A673 (cell line): ENCODE measurements at regions not wholly inside any gene's neighbourhood (a gene's known extent, or its start where the extent isn't known, plus 50 kb on each side); places are given as distances from the start of the nearest gene placed in this dataset.

ENCODE experiments used
- BruUV-seq: library from RNA; stranded (reverse); fragments of 400-500 nt; replicated peaks from 2 replicates; lab custom pipeline; 2021; lab: Mats Ljungman, UMichigan
- CTCF ChIA-PET: fragments of 300-600 bp; sonication (Branson Sonifier 250); formaldehyde crosslinking; loops from one replicate; lab custom pipeline; 2022; ENCODE audit warnings: antibody characterized with exemption; lab: Charles Lee
- POLR2A ChIA-PET: fragments of 300-600 bp; sonication (Branson Sonifier 250); formaldehyde crosslinking; loops from one replicate; lab custom pipeline; 2022; ENCODE audit warnings: antibody characterized with exemption; ENCODE audit not compliant: low non-redundant PET; lab: Charles Lee
- DNase-seq: peaks from one replicate; pipeline ENCODE4 v3.0.0-alpha.2; 2015; ENCODE audit warnings: low spot score
- H3K27ac ChIP-seq: fragments of 200-600 bp; sonication (generic); 2 replicates; pipeline ENCODE4 v1.5.1; 2016; ENCODE audit warnings: mixed run types, low read depth, mild to moderate bottlenecking, mixed read lengths, antibody characterized with exemption, low read length; ENCODE audit not compliant: poor library complexity, severe bottlenecking
- H3K27me3 ChIP-seq: fragments of 200-600 bp; sonication (generic); replicated peaks from 2 replicates; pipeline ENCODE4 v1.6.1; 2017; ENCODE audit warnings: mixed run types, low read depth, mild to moderate bottlenecking, mixed read lengths, antibody characterized with exemption, low read length; ENCODE audit not compliant: insufficient read depth, poor library complexity
- H3K36me3 ChIP-seq: fragments of 200-600 bp; sonication (generic); 2 replicates; pipeline ENCODE4 v1.6.1; 2016; ENCODE audit warnings: mixed run types, mild to moderate bottlenecking, mixed read lengths, antibody characterized with exemption, low read length; ENCODE audit not compliant: insufficient read depth, poor library complexity, severe bottlenecking
- H3K4me1 ChIP-seq: fragments of 200-600 bp; sonication (generic); 2 replicates; pipeline ENCODE4 v1.6.1; 2017; ENCODE audit warnings: mixed run types, mild to moderate bottlenecking, mixed read lengths, antibody characterized with exemption, low read length; ENCODE audit not compliant: insufficient read depth, poor library complexity, severe bottlenecking
- H3K4me3 ChIP-seq: fragments of 200-600 bp; sonication (generic); 2 replicates; pipeline ENCODE4 v1.5.1; 2016; ENCODE audit warnings: low read depth, mixed run types, mild to moderate bottlenecking, mixed read lengths, low read length; ENCODE audit not compliant: poor library complexity, severe bottlenecking
- H3K9me3 ChIP-seq: fragments of 200-600 bp; sonication (generic); 2 replicates; pipeline ENCODE4 v1.6.1; 2016; ENCODE audit warnings: mixed run types, low read depth, mild to moderate bottlenecking, mixed read lengths, antibody characterized with exemption, low read length; ENCODE audit not compliant: poor library complexity, severe bottlenecking
- CTCF ChIP-seq: fragments of 300-800, 200-600 bp; sonication (generic); conservative IDR thresholded peaks from 2 replicates; pipeline ENCODE4 v1.5.1; 2017; ENCODE audit warnings: low read depth, mild to moderate bottlenecking, antibody characterized with exemption, low read length, moderate library complexity, mixed read lengths
- EZH2 ChIP-seq: fragments of 200-600 bp; sonication (generic); IDR thresholded peaks from 2 replicates; pipeline ENCODE4 v1.6.1; 2017; ENCODE audit warnings: borderline replicate concordance, low read depth, mild to moderate bottlenecking, mixed read lengths, antibody characterized with exemption, low read length; ENCODE audit not compliant: poor library complexity, severe bottlenecking
- intact Hi-C: fragments of 100-400 bp; cut with micrococcal nuclease; formaldehyde crosslinking; loops from one replicate; pipeline ENCODE4 v1.10.0; 2022; ENCODE audit not compliant: unreplicated experiment

DNA sequence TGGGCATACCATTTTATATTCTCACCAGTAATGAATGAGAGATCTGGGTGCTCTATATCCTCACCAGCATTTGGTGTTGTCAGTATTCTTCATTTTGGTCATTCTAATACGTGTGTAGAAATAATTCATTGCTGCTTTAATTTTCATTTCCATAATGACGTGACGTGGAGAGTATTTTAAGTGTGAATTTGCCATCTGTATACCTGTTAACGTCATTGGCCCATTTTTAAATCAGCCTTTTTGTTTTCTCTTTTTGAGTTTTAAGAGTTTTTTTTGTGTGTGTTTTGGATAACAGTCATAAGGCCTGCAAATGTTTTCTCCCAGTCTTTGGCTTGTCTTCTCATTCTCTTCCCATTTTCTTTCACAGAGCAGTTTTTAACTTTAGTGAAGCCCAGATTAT lies 74.4 kb upstream of the SYT1 start:
- BruUV-seq = no TSS peak
- Histone ChIP-seq H3K36me3 (no peaks in the 10 kb centered on the region), H3K4me1 (no peaks in the 10 kb centered on the region), H3K9me3 (no peaks in the 10 kb centered on the region), H3K27ac (no peak overlapping the region), H3K4me3 (no peak overlapping the region), H3K27me3 (no peaks in the 10 kb centered on the region)
- ChIA-PET CTCF (no interaction called here), POLR2A (no interaction called here)
- no peak for DNase-seq
- intact Hi-C loops = no loop called here
- TF ChIP-seq CTCF (no peak), EZH2 (no peak)

- Histone ChIP-seq H3K27me3 (no peaks in the 10 kb centered on the region), H3K27ac (no peak overlapping the region), H3K9me3 (no peaks in the 10 kb centered on the region), H3K4me1 (no peaks in the 10 kb centered on the region), H3K4me3 (no peak overlapping the region), H3K36me3 (no peaks in the 10 kb centered on the region)
- intact Hi-C loops = no loop called here
- CTCF ChIA-PET = no interaction called here
- TF ChIP-seq EZH2 (no peak), CTCF (no peak)
- no peak for DNase-seq
- no TSS peak for BruUV-seq
- POLR2A ChIA-PET = no interaction called here
Measured at GRCh38 chr12:78792052-78792698, 72.4 kb upstream of the SYT1 start.

GRCh38 chr12:78793491-78793890 lies 71.1 kb upstream of the SYT1 start:
- ChIA-PET POLR2A (no interaction called here), CTCF (no interaction called here)
- intact Hi-C loops = no loop called here
- BruUV-seq = no TSS peak
- Histone ChIP-seq H3K9me3 (no peaks in the 10 kb centered on the region), H3K27ac (no peak overlapping the region), H3K36me3 (no peaks in the 10 kb centered on the region), H3K27me3 (no peaks in the 10 kb centered on the region), H3K4me3 (no peak overlapping the region), H3K4me1 (no peaks in the 10 kb centered on the region)
- TF ChIP-seq CTCF (no peak), EZH2 (no peak)
- DNase-seq = no peak
